ENCODE measurements at regions not wholly inside any gene's neighbourhood (a gene's known extent, or its start where the extent isn't known, plus 50 kb on each side); places are given as distances from the start of the nearest gene placed in this dataset.

GRCh38 chr2:217456016-217456415, 546.8 kb downstream of the TNS1 start:
- no peak for TF ChIP-seq CTCF (IDR thresholded peaks at IDR 0.05; ENCODE audit: low read depth, low read length)

GRCh38 chr2:217452928-217453327, 549.9 kb downstream of the TNS1 start:
- H3K4me3 ChIP-seq (ENCODE audit: low read depth, low read length) = no peak overlapping the region
- no peak for TF ChIP-seq CTCF (IDR thresholded peaks at IDR 0.05; ENCODE audit: low read depth, low read length)

More at GRCh38 chr2:217456016-217456415, 546.8 kb downstream of the TNS1 start:
- no peak overlapping the region for H3K4me3 ChIP-seq (ENCODE audit: low read depth, low read length)

- TF ChIP-seq CTCF (IDR thresholded peaks at IDR 0.05; ENCODE audit: low read depth, low read length) = no peak
- no peak overlapping the region for H3K4me3 ChIP-seq (ENCODE audit: low read depth, low read length)
Measured at GRCh38 chr2:217451666-217452065, 551.1 kb downstream of the TNS1 start.

- TF ChIP-seq CTCF (IDR thresholded peaks at IDR 0.05; ENCODE audit: low read depth, low read length) = no peak
- H3K4me3 ChIP-seq (ENCODE audit: low read depth, low read length) = no peak overlapping the region
Measured at GRCh38 chr2:217449444-217449843, 553.4 kb downstream of the TNS1 start.

GRCh38 chr2:217448860-217449259, 553.9 kb downstream of the TNS1 start:
- TF ChIP-seq CTCF (IDR thresholded peaks at IDR 0.05; ENCODE audit: low read depth, low read length) = no peak
- no peak overlapping the region for H3K4me3 ChIP-seq (ENCODE audit: low read depth, low read length)

- no peak for TF ChIP-seq CTCF (IDR thresholded peaks at IDR 0.05; ENCODE audit: low read depth, low read length)
- no peak overlapping the region for H3K4me3 ChIP-seq (ENCODE audit: low read depth, low read length)
Measured at GRCh38 chr2:217445723-217446122, 557.1 kb downstream of the TNS1 start.

- no peak for TF ChIP-seq CTCF (IDR thresholded peaks at IDR 0.05; ENCODE audit: low read depth, low read length)
- H3K4me3 ChIP-seq (ENCODE audit: low read depth, low read length) = no peak overlapping the region
Measured at GRCh38 chr2:217444932-217445331, 557.9 kb downstream of the TNS1 start.

Measured in WI38 (cell line).